ENCODE measurements at regions not wholly inside any gene's neighbourhood (a gene's known extent, or its start where the extent isn't known, plus 50 kb on each side); places are given as distances from the start of the nearest gene placed in this dataset.
"Not testable (repeated sequence)": the region's sequence is repeated elsewhere in the genome, so short reads cannot be mapped to it uniquely, and the experiment has no call there.

GRCh38 chr9:135286187-135286925, 193.2 kb upstream of the PPP1R26 start:
- not testable (repeated sequence) for TF ChIP-seq TCF4 (CRISPR knock-in tag; IDR thresholded peaks at IDR 0.05; ENCODE audit: borderline replicate concordance); ZFP30 (CRISPR knock-in tag; IDR thresholded peaks at IDR 0.05); ZFP3 (CRISPR knock-in tag; IDR thresholded peaks at IDR 0.05); ISL1 (CRISPR knock-in tag; IDR thresholded peaks at IDR 0.05); ARNTL (CRISPR knock-in tag; IDR thresholded peaks at IDR 0.05; ENCODE audit: borderline replicate concordance, low read depth); GLIS3 (CRISPR knock-in tag; IDR thresholded peaks at IDR 0.05); POU6F1 (CRISPR knock-in tag; IDR thresholded peaks at IDR 0.05; ENCODE audit: borderline replicate concordance, low read depth); CREB5 (CRISPR knock-in tag; IDR thresholded peaks at IDR 0.05; ENCODE audit: low read depth); BACH2 (CRISPR knock-in tag; IDR thresholded peaks at IDR 0.05; ENCODE audit: borderline replicate concordance); PATZ1 (CRISPR knock-in tag; IDR thresholded peaks at IDR 0.05; ENCODE audit: borderline replicate concordance)
- TF ChIP-seq, protein P1, sequence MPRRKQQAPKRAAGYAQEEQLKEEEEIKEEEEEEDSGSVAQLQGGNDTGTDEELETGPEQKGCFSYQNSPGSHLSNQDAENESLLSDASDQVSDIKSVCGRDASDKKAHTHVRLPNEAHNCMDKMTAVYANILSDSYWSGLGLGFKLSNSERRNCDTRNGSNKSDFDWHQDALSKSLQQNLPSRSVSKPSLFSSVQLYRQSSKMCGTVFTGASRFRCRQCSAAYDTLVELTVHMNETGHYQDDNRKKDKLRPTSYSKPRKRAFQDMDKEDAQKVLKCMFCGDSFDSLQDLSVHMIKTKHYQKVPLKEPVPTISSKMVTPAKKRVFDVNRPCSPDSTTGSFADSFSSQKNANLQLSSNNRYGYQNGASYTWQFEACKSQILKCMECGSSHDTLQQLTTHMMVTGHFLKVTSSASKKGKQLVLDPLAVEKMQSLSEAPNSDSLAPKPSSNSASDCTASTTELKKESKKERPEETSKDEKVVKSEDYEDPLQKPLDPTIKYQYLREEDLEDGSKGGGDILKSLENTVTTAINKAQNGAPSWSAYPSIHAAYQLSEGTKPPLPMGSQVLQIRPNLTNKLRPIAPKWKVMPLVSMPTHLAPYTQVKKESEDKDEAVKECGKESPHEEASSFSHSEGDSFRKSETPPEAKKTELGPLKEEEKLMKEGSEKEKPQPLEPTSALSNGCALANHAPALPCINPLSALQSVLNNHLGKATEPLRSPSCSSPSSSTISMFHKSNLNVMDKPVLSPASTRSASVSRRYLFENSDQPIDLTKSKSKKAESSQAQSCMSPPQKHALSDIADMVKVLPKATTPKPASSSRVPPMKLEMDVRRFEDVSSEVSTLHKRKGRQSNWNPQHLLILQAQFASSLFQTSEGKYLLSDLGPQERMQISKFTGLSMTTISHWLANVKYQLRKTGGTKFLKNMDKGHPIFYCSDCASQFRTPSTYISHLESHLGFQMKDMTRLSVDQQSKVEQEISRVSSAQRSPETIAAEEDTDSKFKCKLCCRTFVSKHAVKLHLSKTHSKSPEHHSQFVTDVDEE (CRISPR knock-in tag; IDR thresholded peaks at IDR 0.05) = not testable (repeated sequence)
- TF ChIP-seq, protein P2, sequence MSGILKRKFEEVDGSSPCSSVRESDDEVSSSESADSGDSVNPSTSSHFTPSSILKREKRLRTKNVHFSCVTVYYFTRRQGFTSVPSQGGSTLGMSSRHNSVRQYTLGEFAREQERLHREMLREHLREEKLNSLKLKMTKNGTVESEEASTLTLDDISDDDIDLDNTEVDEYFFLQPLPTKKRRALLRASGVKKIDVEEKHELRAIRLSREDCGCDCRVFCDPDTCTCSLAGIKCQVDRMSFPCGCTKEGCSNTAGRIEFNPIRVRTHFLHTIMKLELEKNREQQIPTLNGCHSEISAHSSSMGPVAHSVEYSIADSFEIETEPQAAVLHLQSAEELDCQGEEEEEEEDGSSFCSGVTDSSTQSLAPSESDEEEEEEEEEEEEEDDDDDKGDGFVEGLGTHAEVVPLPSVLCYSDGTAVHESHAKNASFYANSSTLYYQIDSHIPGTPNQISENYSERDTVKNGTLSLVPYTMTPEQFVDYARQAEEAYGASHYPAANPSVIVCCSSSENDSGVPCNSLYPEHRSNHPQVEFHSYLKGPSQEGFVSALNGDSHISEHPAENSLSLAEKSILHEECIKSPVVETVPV (CRISPR knock-in tag; IDR thresholded peaks at IDR 0.05) = not testable (repeated sequence)

Measured in SK-N-SH treated with all-trans-retinoic acid at 6 μM for 48 hours (cell line).